LoVo (cell line): ENCODE measurements at regions not wholly inside any gene's neighbourhood (a gene's known extent, or its start where the extent isn't known, plus 50 kb on each side); places are given as distances from the start of the nearest gene placed in this dataset.

Experiments used
- DNase-seq: peaks from one replicate; pipeline ENCODE4 v3.0.0-alpha.2; 2016; ENCODE audit warnings: low spot score

- no peak for DNase-seq
These were observed 199.8 kb downstream of the RBM19 start for GRCh38 chr12:113766131-113766878.

- DNase-seq: no peak
These were observed 201.5 kb downstream of the RBM19 start for GRCh38 chr12:113764661-113765060.

- DNase-seq: no peak
These were observed 203.0 kb downstream of the RBM19 start for GRCh38 chr12:113762882-113763816.

GRCh38 chr12:113762155-113762881 lies 203.8 kb downstream of the RBM19 start:
- no peak for DNase-seq

DNA sequence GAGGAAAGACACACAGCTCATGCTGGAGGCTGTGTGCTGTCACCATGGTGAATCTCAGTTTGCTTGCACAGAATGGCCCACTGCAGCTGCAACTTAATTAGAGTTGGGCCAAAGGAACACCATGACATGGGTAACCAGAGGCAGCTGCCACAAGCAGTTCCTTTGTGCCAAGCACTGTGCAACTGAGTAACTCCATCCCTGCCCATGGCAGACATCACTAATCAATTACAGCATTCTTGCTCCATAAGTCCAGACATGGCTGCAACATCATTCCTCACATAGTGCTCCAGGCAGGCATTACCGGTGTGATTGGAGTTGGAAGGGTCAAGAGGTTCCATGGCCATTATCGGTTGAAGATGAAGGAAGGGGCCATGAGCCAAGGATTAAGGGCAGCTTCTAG lies 207.0 kb downstream of the RBM19 start:
- DNase-seq: no peak

DNA sequence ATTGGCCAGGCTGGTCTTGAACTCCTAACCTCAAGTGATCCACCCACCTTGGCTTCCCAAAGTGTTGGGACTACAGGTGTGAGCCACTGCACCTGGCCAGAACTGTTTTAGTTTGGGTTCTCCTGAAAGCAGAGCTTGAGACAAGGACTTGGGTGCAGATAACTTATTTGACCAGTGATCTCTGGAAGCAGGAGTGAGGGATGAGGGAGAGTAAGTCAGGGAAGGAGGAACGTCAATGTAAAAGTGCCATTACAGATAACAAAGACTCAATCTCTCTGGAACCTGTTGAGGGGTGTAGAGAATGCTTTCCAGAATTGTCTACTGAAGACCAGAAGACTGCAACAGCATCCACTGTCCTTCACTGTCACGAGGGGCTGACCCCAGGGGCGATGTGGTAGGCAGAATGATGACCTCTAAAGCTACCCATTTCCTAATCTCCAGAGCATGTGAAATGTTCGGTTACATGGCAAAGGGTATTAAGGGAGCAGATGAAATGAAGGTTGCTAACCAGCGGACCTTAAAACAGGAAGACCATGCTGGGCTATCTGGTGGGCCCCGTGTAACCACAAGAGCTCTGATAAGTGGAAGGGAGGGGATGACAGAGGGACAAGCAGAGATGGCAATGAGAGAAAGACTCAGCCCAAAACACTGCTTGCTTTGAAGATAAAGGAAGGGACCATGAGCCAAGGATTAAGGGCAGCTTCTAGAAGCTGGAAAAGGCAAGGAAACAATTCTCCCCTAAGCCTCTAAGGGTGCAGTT lies 207.8 kb downstream of the RBM19 start:
- no peak for DNase-seq

DNA sequence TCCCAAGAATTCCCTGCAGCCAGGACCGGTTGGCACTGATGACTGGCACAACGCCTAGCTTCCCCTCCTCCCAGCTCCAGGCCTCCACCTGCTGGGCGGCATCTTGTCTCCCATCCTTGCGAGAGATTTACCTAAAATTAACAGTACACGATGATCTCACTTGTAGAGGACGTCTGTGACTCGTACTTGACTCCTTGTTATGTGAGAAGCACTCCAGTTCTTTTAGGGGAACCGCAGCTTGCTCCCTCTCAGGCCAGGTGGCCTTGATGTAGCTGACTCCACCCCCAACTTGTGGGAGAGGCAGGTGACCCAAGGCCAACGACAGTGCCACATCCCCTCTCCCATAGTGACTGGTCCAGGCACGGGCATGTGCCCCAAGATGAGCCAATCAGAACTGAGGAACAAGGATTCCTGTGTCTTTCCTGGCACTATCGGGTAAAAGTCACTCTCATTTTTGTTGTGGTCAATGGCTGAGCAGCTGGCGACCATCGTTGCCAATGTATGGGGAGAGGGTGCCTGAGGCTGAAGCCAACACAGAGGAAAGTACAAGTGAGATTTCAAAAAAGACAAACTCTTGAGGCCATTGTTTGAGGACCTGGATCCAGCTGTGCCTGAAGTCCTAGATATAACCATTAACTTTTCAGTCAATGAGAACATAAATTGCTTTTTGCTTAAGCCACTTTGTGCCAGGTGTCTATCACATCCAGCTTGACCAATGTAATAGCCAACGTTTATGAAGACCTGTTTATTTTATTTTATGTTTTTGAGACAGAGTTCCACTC lies 208.7 kb downstream of the RBM19 start:
- no peak for DNase-seq

DNA sequence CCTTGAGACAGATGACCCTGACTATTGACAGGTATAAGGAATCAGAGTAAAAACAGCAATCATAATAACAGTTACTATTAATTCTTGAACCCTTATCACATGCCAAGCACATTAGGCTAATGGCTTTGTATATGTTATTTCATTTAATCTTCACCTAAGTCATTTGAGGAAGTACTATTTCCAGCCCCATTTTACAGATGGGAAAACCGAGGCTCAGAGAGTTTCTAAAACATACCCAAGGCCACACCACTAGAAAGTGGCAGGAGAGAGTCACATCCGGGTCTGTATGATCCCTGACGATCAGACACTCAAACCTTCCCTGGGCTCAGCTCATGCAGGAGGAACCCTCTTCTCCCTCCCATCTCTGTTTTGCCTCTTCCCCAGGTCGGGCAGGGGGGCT lies 209.5 kb downstream of the RBM19 start:
- no peak for DNase-seq

DNA sequence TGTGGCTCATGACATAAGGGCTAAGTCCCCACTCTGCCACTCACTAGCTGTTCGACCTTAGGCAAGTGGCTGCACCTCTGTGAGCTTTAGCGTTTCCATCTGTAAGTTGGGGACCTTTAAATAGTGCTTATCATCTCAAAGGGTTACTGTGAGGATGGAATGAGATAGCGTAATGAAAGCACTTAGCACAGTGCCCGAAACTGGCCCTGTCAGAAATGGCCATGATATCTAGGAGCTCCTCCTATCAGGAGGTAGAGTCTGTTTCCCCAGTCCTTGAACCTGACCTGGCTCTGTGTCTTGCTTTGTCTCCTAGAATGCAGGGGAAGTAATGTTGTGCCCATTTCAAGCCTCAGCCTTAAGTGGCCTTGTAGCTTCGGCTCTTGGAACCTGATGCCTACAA lies 211.0 kb downstream of the RBM19 start:
- no peak for DNase-seq

GRCh38 chr12:113751513-113751912 lies 214.6 kb downstream of the RBM19 start:
- DNase-seq: no peak

DNA sequence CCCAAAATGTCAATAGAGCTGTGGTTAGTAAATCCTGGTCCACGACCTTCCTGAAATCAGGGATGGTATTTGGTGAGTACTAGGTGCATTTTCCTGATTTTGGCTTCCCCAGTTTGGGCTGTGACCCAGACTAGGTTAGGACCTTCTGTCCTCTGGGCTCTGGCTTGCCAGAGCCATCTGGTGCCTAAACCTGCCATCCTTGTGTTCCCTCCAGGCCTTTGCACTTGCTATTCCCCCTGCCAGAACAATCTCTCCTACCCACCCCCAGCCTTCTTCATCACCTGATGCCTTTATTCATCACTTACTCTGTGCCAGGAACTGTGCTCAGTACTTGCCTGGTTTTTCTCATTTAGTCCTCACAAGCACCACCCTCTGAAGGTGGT lies 216.7 kb downstream of the RBM19 start:
- no peak for DNase-seq

GRCh38 chr12:113748707-113749432 lies 217.3 kb downstream of the RBM19 start:
- DNase-seq: no peak

DNA sequence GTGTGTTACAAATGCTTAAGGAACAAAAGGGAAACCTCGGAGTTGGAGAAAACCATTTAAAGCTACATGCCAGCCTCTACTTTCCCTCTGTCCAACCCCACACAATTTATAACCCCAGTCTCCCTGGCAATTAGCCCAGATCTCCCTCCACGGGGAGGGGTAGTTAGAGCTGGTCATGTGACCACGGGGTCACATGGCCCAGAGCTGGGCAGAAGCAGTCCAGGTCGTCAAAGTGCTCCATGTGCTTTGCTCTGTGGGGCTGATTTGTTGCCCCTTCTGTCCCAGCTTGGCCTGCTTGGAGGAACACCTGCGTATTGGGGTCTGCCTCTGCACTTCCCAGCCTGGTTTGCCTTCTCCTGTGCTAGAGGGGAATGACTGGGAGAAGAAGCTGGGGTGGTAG lies 219.1 kb downstream of the RBM19 start:
- no peak for DNase-seq

DNA sequence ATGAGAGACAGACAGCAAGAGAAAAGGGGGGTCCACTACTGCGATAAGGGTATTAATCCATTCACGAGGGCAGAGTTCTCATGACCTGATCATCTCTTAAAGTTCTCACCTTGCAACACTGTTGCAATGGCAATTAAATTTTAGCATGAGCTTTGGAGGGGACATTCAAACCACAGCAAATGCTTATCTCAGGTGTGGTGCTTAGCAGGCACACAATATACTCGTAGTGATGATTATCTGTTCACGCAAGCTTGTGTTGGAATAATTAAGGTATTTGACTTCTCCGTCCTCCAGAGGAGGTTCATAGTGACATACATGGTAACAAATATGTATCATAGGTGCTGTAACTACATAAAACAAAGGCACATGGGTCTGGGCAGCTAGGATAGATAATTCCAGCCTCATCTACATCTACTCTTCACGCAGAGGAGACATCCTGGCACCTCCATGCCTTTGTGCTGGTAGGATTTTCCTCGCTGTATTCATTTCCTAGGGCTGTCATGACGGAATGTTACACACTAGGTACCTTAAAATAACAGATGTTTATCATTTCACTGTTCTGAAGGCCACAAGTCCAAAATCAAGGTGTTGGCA lies 221.2 kb downstream of the RBM19 start:
- DNase-seq: no peak

GRCh38 chr12:113742801-113743200 lies 223.3 kb downstream of the RBM19 start:
- DNase-seq: no peak

DNA sequence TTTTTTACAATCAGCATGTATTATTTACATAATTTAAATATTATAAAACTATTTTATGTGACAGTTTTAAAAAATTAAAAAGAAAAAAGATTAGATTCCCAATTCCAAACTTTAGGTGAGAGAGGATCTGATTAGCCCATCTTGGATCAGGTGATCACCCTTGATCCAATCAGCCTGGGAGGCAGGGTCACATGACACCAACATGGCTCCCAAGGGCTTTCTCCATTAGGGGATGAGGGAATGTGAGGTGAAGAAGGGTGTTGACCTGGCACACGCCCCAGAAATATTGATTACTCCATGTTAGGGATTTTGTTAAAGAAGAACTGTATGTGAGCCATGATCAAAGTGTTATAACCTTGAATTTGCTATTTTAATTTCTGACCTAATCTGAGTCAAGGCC lies 225.4 kb downstream of the RBM19 start:
- DNase-seq: no peak

GRCh38 chr12:113735131-113735530 lies 231.0 kb downstream of the RBM19 start:
- DNase-seq: no peak

- no peak for DNase-seq
These were observed 231.6 kb downstream of the RBM19 start for GRCh38 chr12:113734503-113734902.

DNA sequence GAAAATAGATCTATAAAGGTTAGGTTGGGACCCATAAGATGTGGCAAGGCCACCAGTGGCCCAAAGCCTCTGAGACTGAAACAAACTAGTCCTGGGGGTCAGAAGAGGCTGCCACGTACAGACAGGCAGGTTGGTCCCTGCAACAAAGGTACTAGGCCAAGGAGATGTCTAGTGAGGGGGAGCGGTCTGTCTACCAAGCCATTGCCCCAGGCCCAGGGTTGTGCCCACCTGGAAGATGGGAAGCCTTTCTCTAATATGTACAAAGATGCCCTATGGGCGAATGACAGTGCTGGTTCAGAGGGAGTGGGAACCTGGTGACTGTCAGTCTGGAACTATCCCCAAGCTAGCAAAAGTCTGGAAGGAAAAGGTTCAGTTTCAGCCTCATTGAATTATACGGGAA lies 233.2 kb downstream of the RBM19 start:
- no peak for DNase-seq

- DNase-seq: no peak
These were observed 238.5 kb downstream of the RBM19 start for GRCh38 chr12:113727651-113728061.
